GM12878 (cell line): ENCODE measurements at regions not wholly inside any gene's neighbourhood (a gene's known extent, or its start where the extent isn't known, plus 50 kb on each side); places are given as distances from the start of the nearest gene placed in this dataset.

Source experiments
- ATAC-seq: fragments of 200-7000 bp; cut with Tn5 transposase; 3 replicates; pipeline ENCODE4 v1.9.1; 2020; ENCODE audit warnings: mild to moderate bottlenecking, moderate library complexity
- BruUV-seq: library from RNA; stranded (reverse); fragments of 400-500 nt; replicated peaks from 2 replicates; lab custom pipeline; 2021; lab: Mats Ljungman, UMichigan
- CTCF ChIA-PET: fragments of 300-600 bp; sonication (Branson Sonifier 250); formaldehyde crosslinking; extraction: SDS; loops from one replicate; lab custom pipeline; 2021; ENCODE audit warnings: inconsistent platforms; lab: Yijun Ruan, JAX
- POLR2A ChIA-PET: fragments of 350-600 bp; formaldehyde crosslinking; extraction: SDS; loops from one replicate; lab custom pipeline; 2021; ENCODE audit warnings: inconsistent platforms; lab: Charles Lee
- RAD21 ChIA-PET: fragments of 300-600 bp; sonication (Branson Sonifier 250); formaldehyde crosslinking; loops from one replicate; lab custom pipeline; 2023; ENCODE audit warnings: antibody characterized with exemption; ENCODE audit not compliant: unreplicated experiment; lab: Charles Lee
- SMC1A ChIA-PET: fragments of 300-600 bp; sonication (Branson Sonifier 250); formaldehyde crosslinking; loops from one replicate; lab custom pipeline; 2023; ENCODE audit not compliant: unreplicated experiment, uncharacterized antibody; lab: Charles Lee
- DNase-seq: peaks from one replicate; pipeline ENCODE4 v3.0.0-alpha.2; 2011; ENCODE audit warnings: low read depth, low spot score
- FAIRE-seq: peaks from 3 replicates; lab custom pipeline; 2011; peaks lifted over from hg19 to GRCh38; lab: Jason Lieb, UNC
- H2AFZ ChIP-seq: 2 replicates; pipeline ENCODE4 v1.6.0; 2011; ENCODE audit warnings: low read depth, low read length, control low read depth; ENCODE audit not compliant: control insufficient read depth
- H3K27ac ChIP-seq: 2 replicates; pipeline ENCODE4 v1.5.1; 2011; ENCODE audit warnings: control low read depth; ENCODE audit not compliant: control insufficient read depth, insufficient read depth
- H3K27me3 ChIP-seq, 2 experiments: replicated peaks in 1 of 2; 2 replicates each; pipeline versions ENCODE4 v1.6.0 to v1.6.1; 2011; ENCODE audit warnings: low read length in 1 of 2; ENCODE audit not compliant: control insufficient read depth in 2 of 2, insufficient read depth in 2 of 2
- H3K36me3 ChIP-seq, 2 experiments: 2 replicates each; pipeline ENCODE4 v1.5.1; 2011; ENCODE audit warnings: low read length in 1 of 2; ENCODE audit not compliant: control insufficient read depth in 2 of 2, insufficient read depth in 2 of 2
- H3K4me1 ChIP-seq: 2 replicates; pipeline ENCODE4 v1.6.1; 2011; ENCODE audit warnings: mild to moderate bottlenecking, low read length, moderate library complexity, mixed read lengths; ENCODE audit not compliant: control insufficient read depth, insufficient read depth
- H3K4me2 ChIP-seq: 2 replicates; pipeline ENCODE4 v1.6.0; 2011; ENCODE audit warnings: control low read depth; ENCODE audit not compliant: control insufficient read depth, insufficient read depth
- H3K4me3 ChIP-seq: fragments of 200-600 bp; sonication (generic); 2 replicates; pipeline ENCODE4 v1.5.1; 2016
- H3K79me2 ChIP-seq: 2 replicates; pipeline ENCODE4 v1.6.0; 2011; ENCODE audit warnings: low read length; ENCODE audit not compliant: control insufficient read depth, insufficient read depth
- H3K9ac ChIP-seq: 2 replicates; pipeline ENCODE4 v1.8.0; 2011; ENCODE audit warnings: low read length, control low read depth, mixed read lengths; ENCODE audit not compliant: control insufficient read depth, insufficient read depth
- H3K9me3 ChIP-seq: replicated peaks from 3 replicates; pipeline ENCODE4 v1.5.1; 2011; ENCODE audit warnings: mild to moderate bottlenecking, low read length; ENCODE audit not compliant: control insufficient read depth, insufficient read depth
- H4K20me1 ChIP-seq: 2 replicates; pipeline ENCODE4 v1.6.0; 2011; ENCODE audit not compliant: control insufficient read depth, insufficient read depth
- BHLHE40 ChIP-seq, 2 experiments: fragments of 450-650 bp in 1 of 2; IDR thresholded peaks; 2 replicates each; pipeline ENCODE4 v1.6.1; 2011 to 2017; ENCODE audit warnings: low read depth in 2 of 2, borderline replicate concordance in 1 of 2, improper control_type of control experiment in 1 of 2, low read length in 1 of 2, mild to moderate bottlenecking in 1 of 2
- FOXM1 ChIP-seq: IDR thresholded peaks from 2 replicates; pipeline ENCODE4 v1.6.1; 2012; ENCODE audit warnings: low read depth, mild to moderate bottlenecking, inconsistent platforms, low read length, moderate library complexity
- IRF5 ChIP-seq: fragments of 450-650 bp; IDR thresholded peaks from 2 replicates; pipeline ENCODE4 v1.6.1; 2017; ENCODE audit warnings: borderline replicate concordance
- KAT2A ChIP-seq: conservative IDR thresholded peaks from 2 replicates; pipeline ENCODE4 v1.6.1; 2011; ENCODE audit warnings: low read depth, low read length; ENCODE audit not compliant: control insufficient read depth
- MXI1 ChIP-seq: fragments of 150-350 bp; IDR thresholded peaks from 2 replicates; pipeline ENCODE4 v1.6.1; 2011; ENCODE audit warnings: low read depth, mild to moderate bottlenecking, inconsistent platforms, low read length, improper control_type of control experiment
- RUNX3 ChIP-seq: IDR thresholded peaks from 2 replicates; pipeline ENCODE4 v1.6.1; 2012; ENCODE audit warnings: low read length, inconsistent platforms
- ZBED1 ChIP-seq: IDR thresholded peaks from 2 replicates; pipeline ENCODE4 v1.6.1; 2016; ENCODE audit warnings: borderline replicate concordance
- WGBS: methylation state at CpG from one replicate; pipeline ENCODE4 v1.1.6; 2016; ENCODE audit warnings: low lambda C conversion rate; ENCODE audit not compliant: insufficient replicate concordance, insufficient coverage; ENCODE audit errors: missing lambda C conversion rate; 5-methylcytosine and 5-hydroxymethylcytosine counted together
- in situ Hi-C: fragments of 300-500 bp; cut with MboI; formaldehyde crosslinking; loops from 9 replicates; pipeline ENCODE4 v1.14.3; 2018; ENCODE audit warnings: mixed read lengths
- intact Hi-C: fragments of 100-400 bp; cut with micrococcal nuclease; formaldehyde crosslinking; loops from one replicate; pipeline ENCODE4 v1.14.2; 2022; ENCODE audit not compliant: unreplicated experiment
- TF ChIP-seq, protein P1 (sequence below): IDR thresholded peaks from 2 replicates; pipeline ENCODE4 v1.6.1; 2012; ENCODE audit warnings: low read depth, low read length, improper control_type of control experiment

DNA sequence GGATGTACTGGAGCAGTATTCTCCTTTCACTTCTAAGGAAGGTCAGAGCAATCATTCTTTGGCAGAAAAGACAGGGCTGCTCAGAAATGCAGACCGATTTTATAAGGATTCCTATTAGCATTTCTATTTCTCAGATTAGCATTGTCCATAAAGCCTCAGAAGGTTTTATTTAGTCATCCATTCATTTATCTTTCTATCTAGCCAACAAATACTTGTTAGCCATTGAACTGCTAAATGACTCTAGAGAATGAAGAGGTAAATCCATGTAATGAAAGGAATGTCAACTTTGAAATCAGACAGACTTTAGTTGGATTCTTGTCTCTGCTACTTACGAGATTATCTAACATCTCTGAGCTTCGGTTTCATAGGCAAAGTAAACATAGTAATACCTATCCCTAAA, 165.2 kb downstream of the SLC25A46 start:
- no peaks in the 10 kb centered on the region for H3K27me3 ChIP-seq
- H3K9ac ChIP-seq: no peak overlapping the region
- ChIA-PET RAD21 (no interaction called here), SMC1A (no interaction called here), CTCF (no interaction called here), POLR2A (no interaction called here)
- H2AFZ ChIP-seq: no peak overlapping the region
- no peak overlapping the region for H3K4me2 ChIP-seq
- in situ Hi-C loops (no loop called here), intact Hi-C loops (no loop called here)
- no peaks in the 10 kb centered on the region for H3K79me2 ChIP-seq
- no TSS peak for BruUV-seq
- no peaks in the 10 kb centered on the region for H3K9me3 ChIP-seq
- no peaks in the 10 kb centered on the region for H3K4me1 ChIP-seq
- ATAC-seq (no peak), FAIRE-seq (no peak), DNase-seq (no peak)
- no peak overlapping the region for H3K27ac ChIP-seq
- 53% methylated on average over 3 of the region's 3 CpGs for WGBS
- no peaks in the 10 kb centered on the region for H3K36me3 ChIP-seq
- TF ChIP-seq IRF5 (no peak), BHLHE40 (IDR thresholded peaks at IDR 0.05; ENCODE audit: borderline replicate concordance in 1 of 2, low read depth in 2 of 2, low read length in 1 of 2) (no peak), ZBED1 (no peak), FOXM1 (no peak)
- TF ChIP-seq, protein P1, sequence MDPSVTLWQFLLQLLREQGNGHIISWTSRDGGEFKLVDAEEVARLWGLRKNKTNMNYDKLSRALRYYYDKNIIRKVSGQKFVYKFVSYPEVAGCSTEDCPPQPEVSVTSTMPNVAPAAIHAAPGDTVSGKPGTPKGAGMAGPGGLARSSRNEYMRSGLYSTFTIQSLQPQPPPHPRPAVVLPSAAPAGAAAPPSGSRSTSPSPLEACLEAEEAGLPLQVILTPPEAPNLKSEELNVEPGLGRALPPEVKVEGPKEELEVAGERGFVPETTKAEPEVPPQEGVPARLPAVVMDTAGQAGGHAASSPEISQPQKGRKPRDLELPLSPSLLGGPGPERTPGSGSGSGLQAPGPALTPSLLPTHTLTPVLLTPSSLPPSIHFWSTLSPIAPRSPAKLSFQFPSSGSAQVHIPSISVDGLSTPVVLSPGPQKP: no peak
- no peaks in the 10 kb centered on the region for H4K20me1 ChIP-seq
- no peak overlapping the region for H3K4me3 ChIP-seq

- no TSS peak for BruUV-seq
- POLR2A ChIA-PET: interaction anchor here (0.6 kb wide), 1 partner anchor 182 kb away, joined by 3 read pairs; the partner anchor contains the start of gene TMEM232
- SMC1A ChIA-PET: no interaction called here
- H3K27me3 ChIP-seq: no peaks in the 10 kb centered on the region
- no peak overlapping the region for H3K9ac ChIP-seq
- intact Hi-C loops: no loop called here
- RAD21 ChIA-PET: no interaction called here
- H3K4me2 ChIP-seq: no peak overlapping the region
- DNase-seq: no peak
- no peak for TF ChIP-seq MXI1
- TF ChIP-seq RUNX3: no peak
- no peak for TF ChIP-seq KAT2A
- TF ChIP-seq, all 136 proteins: peak for 0
- CTCF ChIA-PET: no interaction called here
- Histone ChIP-seq H3K4me1 (no peaks in the 10 kb centered on the region), H3K36me3 (no peaks in the 10 kb centered on the region), H3K27ac (no peak overlapping the region), H2AFZ (no peak overlapping the region), H3K9me3 (no peaks in the 10 kb centered on the region), H3K4me3 (no peak overlapping the region), H4K20me1 (no peaks in the 10 kb centered on the region), H3K79me2 (no peaks in the 10 kb centered on the region)
- in situ Hi-C loops: no loop called here
- FAIRE-seq (no peak), ATAC-seq (no peak)
Observed at GRCh38 chr5:110908848-110909247, 162.7 kb upstream of the TSLP start.
